ENCODE measurements at regions not wholly inside any gene's neighbourhood (a gene's known extent, or its start where the extent isn't known, plus 50 kb on each side); places are given as distances from the start of the nearest gene placed in this dataset.
"Not testable (repeated sequence)": the region's sequence is repeated elsewhere in the genome, so short reads cannot be mapped to it uniquely, and the experiment has no call there.

DNA sequence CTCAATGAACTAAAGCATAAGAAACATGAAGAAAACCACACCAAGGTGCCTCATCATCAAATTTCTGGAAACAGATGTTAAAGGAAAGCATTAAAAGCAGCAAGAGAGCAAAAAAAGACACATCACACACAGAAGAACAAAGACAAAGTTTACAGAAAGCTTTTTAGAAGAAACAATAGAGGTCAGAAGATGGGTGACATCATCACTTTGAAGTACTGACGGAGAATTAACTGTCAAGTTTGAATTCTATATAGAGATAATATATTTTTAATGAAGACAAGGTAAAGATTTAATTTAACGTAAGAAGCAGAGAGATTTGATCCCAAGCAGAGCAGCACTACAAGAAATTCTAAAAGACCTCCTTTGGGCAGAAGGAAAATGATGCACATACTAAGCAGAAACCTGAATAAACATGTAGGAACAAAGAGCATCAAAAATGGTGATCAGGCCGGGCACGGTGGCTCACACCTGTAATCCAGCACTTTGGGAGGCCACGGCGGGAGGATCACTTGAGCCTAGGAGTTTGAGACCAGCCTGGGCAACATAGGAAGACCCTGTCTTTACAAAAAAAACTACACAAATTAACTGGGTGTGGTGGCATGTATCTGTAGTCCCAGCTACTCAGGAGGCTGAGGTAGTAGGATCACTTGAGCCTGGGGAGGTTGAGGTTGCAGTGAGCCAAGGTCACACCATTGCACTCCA lies 63.3 kb upstream of the RTL6 start:
- DNase-seq (ENCODE audit: extremely low spot score in 2 of 2), result no peak

DNA sequence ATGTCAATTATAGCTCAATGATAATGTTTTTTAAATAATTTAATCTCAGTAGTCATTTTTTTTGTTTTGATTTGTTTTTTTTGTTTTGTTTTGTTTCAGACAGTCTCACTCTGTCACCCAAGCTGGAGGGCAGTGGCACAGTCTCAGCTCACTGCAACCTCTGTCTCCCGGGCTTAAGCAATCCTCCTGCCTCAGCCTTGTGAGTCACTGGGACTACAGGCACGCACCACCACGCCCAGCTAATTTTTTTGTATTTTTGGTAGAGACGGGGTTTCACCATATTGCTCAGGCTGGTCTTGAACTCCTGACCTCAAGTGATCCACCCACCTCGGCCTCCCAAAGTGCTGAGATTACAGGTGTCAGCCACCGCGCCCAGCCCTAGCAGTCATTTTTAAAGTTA lies 60.6 kb upstream of the RTL6 start:
- H3K27me3 ChIP-seq; H3K36me3 ChIP-seq; DNase-seq (ENCODE audit: extremely low spot score in 2 of 2); H3K9me3 ChIP-seq; H3K27ac ChIP-seq; H3K4me1 ChIP-seq; H3K4me3 ChIP-seq; intact Hi-C loops (cut with DNase I): not testable (repeated sequence)

More for the DNA sequence above, 63.3 kb upstream of the RTL6 start:
- Histone ChIP-seq H3K9me3 (no peaks in the 10 kb centered on the region), H3K36me3 (no peaks in the 10 kb centered on the region), H3K4me1 (no peaks in the 10 kb centered on the region), H3K27me3 (no peaks in the 10 kb centered on the region), H3K27ac (no peak overlapping the region), H3K4me3 (no peak overlapping the region)
- intact Hi-C loops (cut with DNase I), result no loop called here
- TF ChIP-seq POLR2A (IDR thresholded peaks at IDR 0.05) (no peak), POLR2AphosphoS5 (IDR thresholded peaks at IDR 0.05; ENCODE audit: insufficient read depth in 1 of 2, low read depth in 1 of 2) (no peak)
- TF ChIP-seq, protein P1, sequence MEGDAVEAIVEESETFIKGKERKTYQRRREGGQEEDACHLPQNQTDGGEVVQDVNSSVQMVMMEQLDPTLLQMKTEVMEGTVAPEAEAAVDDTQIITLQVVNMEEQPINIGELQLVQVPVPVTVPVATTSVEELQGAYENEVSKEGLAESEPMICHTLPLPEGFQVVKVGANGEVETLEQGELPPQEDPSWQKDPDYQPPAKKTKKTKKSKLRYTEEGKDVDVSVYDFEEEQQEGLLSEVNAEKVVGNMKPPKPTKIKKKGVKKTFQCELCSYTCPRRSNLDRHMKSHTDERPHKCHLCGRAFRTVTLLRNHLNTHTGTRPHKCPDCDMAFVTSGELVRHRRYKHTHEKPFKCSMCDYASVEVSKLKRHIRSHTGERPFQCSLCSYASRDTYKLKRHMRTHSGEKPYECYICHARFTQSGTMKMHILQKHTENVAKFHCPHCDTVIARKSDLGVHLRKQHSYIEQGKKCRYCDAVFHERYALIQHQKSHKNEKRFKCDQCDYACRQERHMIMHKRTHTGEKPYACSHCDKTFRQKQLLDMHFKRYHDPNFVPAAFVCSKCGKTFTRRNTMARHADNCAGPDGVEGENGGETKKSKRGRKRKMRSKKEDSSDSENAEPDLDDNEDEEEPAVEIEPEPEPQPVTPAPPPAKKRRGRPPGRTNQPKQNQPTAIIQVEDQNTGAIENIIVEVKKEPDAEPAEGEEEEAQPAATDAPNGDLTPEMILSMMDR (IDR thresholded peaks at IDR 0.05), result no peak

DNA sequence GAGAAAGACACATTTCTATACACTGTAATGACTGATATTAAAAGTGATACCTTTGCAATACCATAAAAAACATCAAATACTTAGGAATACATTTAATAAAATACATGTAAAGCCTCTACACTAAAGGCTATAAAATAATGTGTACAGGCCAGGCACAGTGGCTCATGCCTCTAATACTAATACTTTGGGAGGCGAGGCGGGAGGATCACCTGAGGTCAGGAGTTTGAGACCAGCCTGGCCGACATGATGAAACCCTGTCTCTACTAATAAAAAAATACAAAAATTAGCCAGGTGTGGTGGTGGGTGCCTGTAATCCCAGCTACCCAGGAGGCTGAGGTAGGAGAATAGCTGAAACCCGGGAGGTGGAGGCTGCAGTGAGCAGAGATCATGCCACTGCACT lies 59.8 kb upstream of the RTL6 start:
- H3K27ac ChIP-seq; H3K4me3 ChIP-seq; H3K27me3 ChIP-seq; intact Hi-C loops (cut with DNase I); H3K36me3 ChIP-seq; H3K9me3 ChIP-seq; H3K4me1 ChIP-seq; DNase-seq (ENCODE audit: extremely low spot score in 2 of 2): not testable (repeated sequence)

DNA sequence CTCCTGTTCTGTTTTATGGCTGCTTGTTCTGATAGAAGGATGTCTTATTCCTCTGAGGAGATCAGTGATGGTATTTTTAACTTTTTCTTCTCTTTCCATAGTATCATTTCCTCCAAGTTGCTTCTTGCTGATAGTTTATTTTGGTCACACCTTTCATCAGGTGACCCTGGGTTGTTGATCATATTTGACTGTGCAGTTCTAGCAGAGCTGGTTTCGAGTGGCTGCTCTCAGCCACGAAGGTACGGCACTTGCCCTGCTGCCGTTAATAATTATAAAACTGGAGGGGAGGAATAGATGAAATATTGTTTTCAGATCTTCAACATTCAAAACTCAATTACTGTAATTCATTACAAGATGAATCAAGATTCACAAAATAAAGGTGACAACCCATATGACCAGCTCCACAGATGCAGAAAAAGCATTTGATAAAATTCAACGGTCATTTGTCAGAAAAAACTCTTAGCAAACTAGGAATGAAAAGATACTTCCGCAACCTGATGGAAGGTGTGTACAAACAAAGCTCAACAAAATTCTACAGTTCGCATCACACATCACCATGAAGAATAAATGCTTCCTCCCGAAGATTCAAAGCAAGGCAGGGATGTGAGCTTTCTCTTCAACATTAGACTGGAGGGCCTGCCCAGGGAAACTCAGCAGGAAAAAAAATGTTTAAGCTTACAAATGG lies 59.2 kb upstream of the RTL6 start:
- no peaks in the 10 kb centered on the region for H3K4me1 ChIP-seq
- H3K36me3 ChIP-seq, result no peaks in the 10 kb centered on the region
- no peak for DNase-seq (ENCODE audit: extremely low spot score in 2 of 2)
- H3K9me3 ChIP-seq, result no peaks in the 10 kb centered on the region
- intact Hi-C loops (cut with DNase I), result no loop called here
- H3K27ac ChIP-seq, result no peak overlapping the region
- TF ChIP-seq POLR2AphosphoS5 (IDR thresholded peaks at IDR 0.05; ENCODE audit: insufficient read depth in 1 of 2, low read depth in 1 of 2) (no peak), POLR2A (IDR thresholded peaks at IDR 0.05) (no peak)
- TF ChIP-seq, protein P1 (IDR thresholded peaks at IDR 0.05), result no peak
- H3K27me3 ChIP-seq, result no peaks in the 10 kb centered on the region
- H3K4me3 ChIP-seq, result no peak overlapping the region

DNA sequence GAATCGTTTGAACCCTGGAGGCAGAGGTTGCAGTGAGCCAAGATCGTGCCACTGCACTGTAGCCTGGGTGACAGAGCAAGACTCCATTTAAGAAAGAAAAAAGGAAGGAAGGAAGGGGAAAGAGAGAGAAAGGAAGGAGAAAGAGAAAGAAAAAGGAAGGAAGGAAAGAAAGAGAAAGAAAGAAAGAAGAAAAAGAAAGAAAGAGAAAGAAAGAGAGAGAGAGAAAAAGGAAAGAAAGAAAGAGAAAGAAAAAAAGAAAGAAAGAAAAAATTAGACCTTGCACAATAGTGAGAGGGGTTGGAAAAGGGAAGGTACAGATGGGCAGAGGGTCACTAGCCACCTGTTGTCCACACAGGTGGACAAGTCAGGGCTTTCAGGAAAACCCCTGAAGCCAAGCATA lies 57.6 kb upstream of the RTL6 start:
- Histone ChIP-seq H3K4me1 (peaks cover 14% of the 10 kb centered on the region), H3K36me3 (no peaks in the 10 kb centered on the region), H3K27ac (no peak overlapping the region), H3K4me3 (no peak overlapping the region), H3K9me3 (no peaks in the 10 kb centered on the region), H3K27me3 (no peaks in the 10 kb centered on the region)
- TF ChIP-seq, protein P1 (IDR thresholded peaks at IDR 0.05), result no peak
- TF ChIP-seq POLR2A (IDR thresholded peaks at IDR 0.05), result no peak
- no peak for TF ChIP-seq POLR2AphosphoS5 (IDR thresholded peaks at IDR 0.05; ENCODE audit: insufficient read depth in 1 of 2, low read depth in 1 of 2)
- no peak for DNase-seq (ENCODE audit: extremely low spot score in 2 of 2)
- intact Hi-C loops (cut with DNase I), result no loop called here

DNA sequence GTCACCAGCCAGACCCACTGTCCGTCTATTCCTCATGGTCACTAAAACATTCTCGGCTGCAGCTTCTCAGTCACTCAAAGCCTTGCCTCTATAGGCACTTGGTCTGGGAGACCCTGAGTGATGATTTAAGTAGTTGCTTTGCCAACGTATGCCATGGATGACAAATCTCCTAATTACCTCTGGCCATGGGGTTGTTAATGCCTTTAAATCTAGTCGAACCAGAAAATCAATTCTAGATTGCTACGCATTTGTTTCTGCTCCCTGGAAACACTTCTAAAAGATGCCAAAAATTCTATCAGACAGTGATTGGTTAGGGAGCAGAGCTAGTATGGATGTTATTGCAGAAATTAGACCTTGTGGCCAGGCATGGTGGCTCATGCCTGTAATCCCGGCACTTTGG lies 57.0 kb upstream of the RTL6 start:
- no peak overlapping the region for H3K27ac ChIP-seq
- no peaks in the 10 kb centered on the region for H3K36me3 ChIP-seq
- H3K4me1 ChIP-seq, result peaks cover 18% of the 10 kb centered on the region
- H3K27me3 ChIP-seq, result no peaks in the 10 kb centered on the region
- TF ChIP-seq POLR2AphosphoS5 (IDR thresholded peaks at IDR 0.05; ENCODE audit: insufficient read depth in 1 of 2, low read depth in 1 of 2), result no peak
- no peak for TF ChIP-seq POLR2A (IDR thresholded peaks at IDR 0.05)
- TF ChIP-seq, protein P1 (IDR thresholded peaks at IDR 0.05), result no peak
- no peaks in the 10 kb centered on the region for H3K9me3 ChIP-seq
- intact Hi-C loops (cut with DNase I), result no loop called here
- no peak overlapping the region for H3K4me3 ChIP-seq
- peak in 1 of 2 donors; percentile 11 for DNase-seq (ENCODE audit: extremely low spot score in 2 of 2)
